ENCODE measurements at regions not wholly inside any gene's neighbourhood (a gene's known extent, or its start where the extent isn't known, plus 50 kb on each side); places are given as distances from the start of the nearest gene placed in this dataset.

- POLR2A ChIA-PET = no interaction called here
- Histone ChIP-seq H3K4me1 (ENCODE audit: control insufficient read depth, insufficient read depth, low read length) (no peaks in the 10 kb centered on the region), H3K27ac (ENCODE audit: extremely low read depth, low read depth, low read length) (no peak overlapping the region), H3K4me3 (ENCODE audit: low read depth, low read length) (no peak overlapping the region), H3K36me3 (ENCODE audit: control insufficient read depth in 2 of 2, insufficient read depth in 1 of 2, low read length in 2 of 2) (no peaks in the 10 kb centered on the region), H3K9me3 (ENCODE audit: control insufficient read depth, insufficient read depth, low read depth, low read length) (no peaks in the 10 kb centered on the region)
- CTCF ChIA-PET = no interaction called here
- TF ChIP-seq ZNF785 (tag by site-specific recombination; IDR thresholded peaks at IDR 0.05) = no peak
- no peak for TF ChIP-seq GFI1B (tag by site-specific recombination; IDR thresholded peaks at IDR 0.05)
- TF ChIP-seq ZNF837 (tag by site-specific recombination; IDR thresholded peaks at IDR 0.05) = no peak
- TF ChIP-seq ZNF560 (tag by site-specific recombination; IDR thresholded peaks at IDR 0.05; ENCODE audit: borderline replicate concordance) = no peak
- TF ChIP-seq ZNF501 (tag by site-specific recombination; IDR thresholded peaks at IDR 0.05) = no peak
- no peak for TF ChIP-seq ZNF76 (tag by site-specific recombination; IDR thresholded peaks at IDR 0.05; ENCODE audit: borderline replicate concordance, low read depth)
- TF ChIP-seq ZNF558 (tag by site-specific recombination; IDR thresholded peaks at IDR 0.05) = no peak
- TF ChIP-seq ZNF707 (tag by site-specific recombination; IDR thresholded peaks at IDR 0.05) = no peak
- TF ChIP-seq MEIS1 (CRISPR knock-in tag; IDR thresholded peaks at IDR 0.05; ENCODE audit: borderline replicate concordance) = no peak
- TF ChIP-seq BCL11B (tag by site-specific recombination; IDR thresholded peaks at IDR 0.05; ENCODE audit: low read depth) = no peak
- TF ChIP-seq ZNF37A (tag by site-specific recombination; IDR thresholded peaks at IDR 0.05) = no peak
- TF ChIP-seq ZNF768 (tag by site-specific recombination; IDR thresholded peaks at IDR 0.05) = no peak
- no peak for TF ChIP-seq BCL11A (tag by site-specific recombination; IDR thresholded peaks at IDR 0.05; ENCODE audit: low read depth)
- no peak for TF ChIP-seq PBX3 (CRISPR knock-in tag; IDR thresholded peaks at IDR 0.05)
- no peak for TF ChIP-seq IKZF3 (tag by site-specific recombination; IDR thresholded peaks at IDR 0.05)
- TF ChIP-seq ZNF26 (tag by site-specific recombination; IDR thresholded peaks at IDR 0.05) = no peak
- TF ChIP-seq KLF16 (tag by site-specific recombination; IDR thresholded peaks at IDR 0.05) = no peak
- TF ChIP-seq REPIN1 (tag by site-specific recombination; IDR thresholded peaks at IDR 0.05; ENCODE audit: low read depth) = no peak
- no peak for TF ChIP-seq ZNF791 (tag by site-specific recombination; IDR thresholded peaks at IDR 0.05)
These were observed 690.7 kb upstream of the ZNF385D start for GRCh38 chr3:22441711-22442110.

- Histone ChIP-seq H3K4me1 (ENCODE audit: control insufficient read depth, insufficient read depth, low read length) (no peaks in the 10 kb centered on the region), H3K4me3 (ENCODE audit: low read depth, low read length) (no peak overlapping the region), H3K27ac (ENCODE audit: extremely low read depth, low read depth, low read length) (no peak overlapping the region), H3K9me3 (ENCODE audit: control insufficient read depth, insufficient read depth, low read depth, low read length) (no peaks in the 10 kb centered on the region), H3K36me3 (ENCODE audit: control insufficient read depth in 2 of 2, insufficient read depth in 1 of 2, low read length in 2 of 2) (no peaks in the 10 kb centered on the region)
- TF ChIP-seq HIC1 (tag by site-specific recombination; IDR thresholded peaks at IDR 0.05) (no peak), PBX3 (CRISPR knock-in tag; IDR thresholded peaks at IDR 0.05) (no peak), OSR2 (tag by site-specific recombination; IDR thresholded peaks at IDR 0.05) (no peak), BCL6B (tag by site-specific recombination; IDR thresholded peaks at IDR 0.05) (no peak), ZNF707 (tag by site-specific recombination; IDR thresholded peaks at IDR 0.05) (no peak), ZNF747 (tag by site-specific recombination; IDR thresholded peaks at IDR 0.05) (no peak), BCL11A (tag by site-specific recombination; IDR thresholded peaks at IDR 0.05; ENCODE audit: low read depth) (no peak), ZNF692 (tag by site-specific recombination; IDR thresholded peaks at IDR 0.05) (no peak), ZNF548 (tag by site-specific recombination; IDR thresholded peaks at IDR 0.05) (no peak), YY2 (tag by site-specific recombination; IDR thresholded peaks at IDR 0.05) (no peak), ZNF670 (tag by site-specific recombination; IDR thresholded peaks at IDR 0.05; ENCODE audit: low read depth) (no peak), ZNF776 (tag by site-specific recombination; IDR thresholded peaks at IDR 0.05; ENCODE audit: borderline replicate concordance) (no peak)
- ChIA-PET CTCF (no interaction called here), POLR2A (no interaction called here)
These were observed 692.7 kb upstream of the ZNF385D start for GRCh38 chr3:22443571-22444233.

All from HEK293 (cell line).